Muscle layer of colon (tissue), 2 donors: ENCODE measurements at regions not wholly inside any gene's neighbourhood (a gene's known extent, or its start where the extent isn't known, plus 50 kb on each side); places are given as distances from the start of the nearest gene placed in this dataset.

Experiments used
- H3K27ac ChIP-seq: one replicate; pipeline ENCODE4 v1.7.0; 2013; ENCODE audit warnings: low read depth, mild to moderate bottlenecking, low read length, moderate library complexity
- H3K27me3 ChIP-seq, 2 donors: one replicate each; pipeline ENCODE4 v1.7.0; 2013; ENCODE audit warnings: low read length in 2 of 2, mild to moderate bottlenecking in 2 of 2; ENCODE audit not compliant: insufficient read depth in 2 of 2, control insufficient read depth in 1 of 2
- H3K36me3 ChIP-seq: one replicate; pipeline ENCODE4 v1.7.0; 2013; ENCODE audit warnings: mild to moderate bottlenecking, low read length; ENCODE audit not compliant: insufficient read depth
- H3K4me1 ChIP-seq: one replicate; pipeline ENCODE4 v1.7.0; 2013; ENCODE audit warnings: mild to moderate bottlenecking, low read length; ENCODE audit not compliant: insufficient read depth
- H3K4me3 ChIP-seq, 2 donors: one replicate each; pipeline ENCODE4 v1.7.0; 2013; ENCODE audit warnings: low read length in 2 of 2, low read depth in 1 of 2, mild to moderate bottlenecking in 1 of 2, moderate library complexity in 1 of 2
- H3K9ac ChIP-seq: one replicate; pipeline ENCODE4 v1.7.0; 2013; ENCODE audit warnings: low read length
- H3K9me3 ChIP-seq: one replicate; pipeline ENCODE4 v1.7.0; 2013; ENCODE audit warnings: mild to moderate bottlenecking, low read length
- donor health status: abdominal sarcoma.
- donor health status: Adenocarcinoma of cecum.

DNA sequence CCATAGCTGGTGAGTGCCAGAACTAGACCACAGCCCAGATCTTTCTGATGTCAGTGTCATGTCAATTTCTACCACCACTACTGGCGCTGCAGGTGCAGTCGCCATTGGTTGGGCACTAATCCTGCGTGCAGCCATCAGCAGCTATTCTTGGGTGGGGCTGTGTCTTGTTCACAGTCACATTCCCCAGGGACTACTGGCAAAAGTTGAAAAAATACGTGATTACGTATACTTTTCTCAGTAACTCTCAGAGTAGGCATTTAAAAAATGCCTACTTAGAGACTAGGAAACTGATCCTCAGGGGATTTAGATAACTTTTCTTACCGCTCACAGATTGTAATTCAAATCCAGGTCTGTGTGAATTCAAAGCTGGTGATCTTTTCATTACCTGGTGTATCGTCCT lies 127.7 kb downstream of the ADAMTS15 start:
- H3K4me3 ChIP-seq, result no peak overlapping the region
- H3K27ac ChIP-seq, result no peak overlapping the region
- no peaks in the 10 kb centered on the region for H3K36me3 ChIP-seq
- H3K9ac ChIP-seq, result no peak overlapping the region
- H3K27me3 ChIP-seq, result no peaks in the 10 kb centered on the region
- no peaks in the 10 kb centered on the region for H3K9me3 ChIP-seq
- peaks cover 1% of the 10 kb centered on the region for H3K4me1 ChIP-seq

DNA sequence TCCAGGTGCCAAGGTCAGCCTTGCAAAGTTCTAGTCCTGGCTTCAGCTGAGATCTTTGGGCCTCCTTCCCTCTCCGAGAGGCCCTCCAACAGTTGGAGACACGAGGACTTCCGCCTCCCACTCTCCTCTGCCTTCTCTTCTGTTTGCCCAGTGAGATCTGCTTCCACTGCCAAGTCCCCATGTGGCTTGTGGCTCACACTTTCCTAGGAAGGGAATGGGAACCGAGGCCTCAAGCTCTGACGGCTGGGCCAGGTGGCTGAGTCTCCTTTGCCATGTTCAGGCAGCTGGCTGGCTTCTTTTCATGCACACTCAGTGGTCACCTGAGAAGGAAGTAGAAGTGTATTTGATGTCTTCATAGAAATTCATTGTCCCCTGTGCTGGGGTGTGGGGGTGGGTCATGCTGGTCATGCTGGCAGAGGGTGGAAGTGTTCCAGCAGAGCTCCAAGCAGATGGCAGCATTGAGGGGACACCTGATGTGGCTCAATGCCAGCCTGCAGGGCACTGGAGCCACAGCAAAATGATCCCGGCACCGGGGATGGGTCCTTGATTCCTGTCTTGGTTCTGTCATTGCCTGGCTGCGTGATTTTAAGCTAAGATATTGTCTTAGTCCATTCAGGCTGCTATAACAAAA lies 130.4 kb downstream of the ADAMTS15 start:
- H3K27ac ChIP-seq, result no peak overlapping the region
- H3K4me1 ChIP-seq, result peaks cover 9% of the 10 kb centered on the region
- H3K9ac ChIP-seq, result no peak overlapping the region
- H3K4me3 ChIP-seq, result no peak overlapping the region
- H3K9me3 ChIP-seq, result no peaks in the 10 kb centered on the region
- H3K27me3 ChIP-seq, result no peaks in the 10 kb centered on the region
- H3K36me3 ChIP-seq, result no peaks in the 10 kb centered on the region

DNA sequence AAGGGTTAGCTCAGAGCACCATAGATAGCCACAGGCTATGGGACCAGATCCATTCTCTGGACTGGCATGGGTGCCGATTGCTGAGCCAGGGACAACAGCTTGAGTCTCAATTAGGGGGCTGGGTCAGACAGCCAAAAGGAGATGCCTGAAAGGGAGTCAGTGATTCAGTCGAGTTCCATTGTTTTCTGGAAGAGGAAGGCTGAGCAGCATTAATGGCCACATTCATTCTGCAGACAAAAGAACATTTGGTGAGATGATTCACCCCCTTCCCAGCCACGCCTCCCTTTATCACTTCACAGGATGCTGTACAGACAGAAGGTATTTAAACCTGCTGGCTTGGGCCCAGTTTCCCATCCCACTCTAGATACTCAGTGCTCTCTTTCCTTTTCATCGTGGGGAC lies 131.9 kb downstream of the ADAMTS15 start:
- H3K36me3 ChIP-seq, result no peaks in the 10 kb centered on the region
- peaks cover 9% of the 10 kb centered on the region for H3K4me1 ChIP-seq
- H3K4me3 ChIP-seq, result no peak overlapping the region
- no peak overlapping the region for H3K9ac ChIP-seq
- no peaks in the 10 kb centered on the region for H3K9me3 ChIP-seq
- no peak overlapping the region for H3K27ac ChIP-seq
- H3K27me3 ChIP-seq, result no peaks in the 10 kb centered on the region

- H3K9me3 ChIP-seq, result no peaks in the 10 kb centered on the region
- H3K4me1 ChIP-seq, result peaks cover 9% of the 10 kb centered on the region
- no peak overlapping the region for H3K4me3 ChIP-seq
- H3K9ac ChIP-seq, result no peak overlapping the region
- H3K27me3 ChIP-seq, result no peaks in the 10 kb centered on the region
- H3K27ac ChIP-seq, result no peak overlapping the region
- no peaks in the 10 kb centered on the region for H3K36me3 ChIP-seq
Measured at GRCh38 chr11:130580891-130581492, 132.5 kb downstream of the ADAMTS15 start.

DNA sequence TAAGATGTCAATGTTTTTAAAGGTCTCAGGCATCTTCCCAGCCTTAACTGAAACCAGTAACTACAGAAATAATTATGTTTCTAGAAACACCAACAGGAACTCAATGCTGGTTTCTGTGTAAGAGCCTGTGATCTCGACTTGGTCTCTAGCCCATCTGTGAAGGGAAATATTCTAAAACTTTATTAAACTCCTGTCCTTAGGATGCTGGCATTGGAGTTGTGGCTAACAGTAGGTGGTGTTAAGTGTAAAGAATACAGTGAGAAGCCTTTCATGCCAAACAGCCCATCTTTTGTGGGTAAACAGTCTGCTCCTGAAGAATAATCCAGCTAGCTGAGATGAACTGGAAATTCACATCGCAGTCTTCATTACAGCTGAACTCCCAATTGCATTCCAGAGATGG lies 133.2 kb downstream of the ADAMTS15 start:
- Histone ChIP-seq H3K27me3 (no peaks in the 10 kb centered on the region), H3K4me1 (peaks cover 9% of the 10 kb centered on the region), H3K36me3 (no peaks in the 10 kb centered on the region), H3K27ac (no peak overlapping the region), H3K9me3 (no peaks in the 10 kb centered on the region), H3K9ac (no peak overlapping the region), H3K4me3 (no peak overlapping the region)

DNA sequence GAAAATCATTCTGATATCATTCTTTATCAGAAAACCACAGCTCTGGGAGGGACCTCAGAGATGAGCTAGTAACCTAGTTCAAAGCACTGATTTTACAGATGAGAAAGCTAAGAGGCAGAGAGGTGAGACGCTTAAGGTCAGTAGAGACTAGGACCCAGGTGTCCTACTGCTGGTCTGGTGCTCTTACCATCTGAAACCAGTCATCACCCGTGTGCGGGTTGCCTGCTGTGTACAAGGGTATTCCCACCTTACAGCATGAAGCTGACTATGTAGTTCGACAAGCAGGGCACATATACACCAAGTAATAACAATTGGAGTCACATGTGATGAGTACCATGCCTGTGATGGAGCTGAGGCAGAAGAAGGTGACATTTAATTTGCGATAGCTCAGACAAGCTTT lies 133.7 kb downstream of the ADAMTS15 start:
- H3K4me1 ChIP-seq, result peaks cover 9% of the 10 kb centered on the region

DNA sequence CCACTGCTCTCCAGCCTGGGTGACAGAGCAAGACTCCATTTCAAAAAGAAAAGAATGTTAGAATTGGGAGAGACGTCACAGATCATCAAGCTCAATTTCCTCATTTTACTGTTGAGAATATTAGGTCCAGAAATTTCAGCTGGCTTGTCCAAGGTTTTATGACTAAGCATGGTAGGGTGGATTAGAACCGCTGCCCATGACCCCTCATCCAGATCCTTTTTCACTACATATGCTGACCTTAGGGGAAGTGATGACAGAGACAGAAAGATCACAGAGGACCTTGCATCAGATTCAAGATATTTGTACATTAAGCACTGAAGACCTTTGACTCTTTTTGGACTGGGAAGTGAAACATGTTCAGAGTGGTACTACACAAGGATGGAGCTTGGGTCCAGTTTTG lies 134.5 kb downstream of the ADAMTS15 start:
- H3K4me1 ChIP-seq, result peaks cover 9% of the 10 kb centered on the region

More for the DNA sequence above, 133.7 kb downstream of the ADAMTS15 start:
- Histone ChIP-seq H3K27me3 (no peaks in the 10 kb centered on the region), H3K36me3 (no peaks in the 10 kb centered on the region), H3K9me3 (no peaks in the 10 kb centered on the region), H3K4me3 (no peak overlapping the region), H3K9ac (no peak overlapping the region), H3K27ac (no peak overlapping the region)

DNA sequence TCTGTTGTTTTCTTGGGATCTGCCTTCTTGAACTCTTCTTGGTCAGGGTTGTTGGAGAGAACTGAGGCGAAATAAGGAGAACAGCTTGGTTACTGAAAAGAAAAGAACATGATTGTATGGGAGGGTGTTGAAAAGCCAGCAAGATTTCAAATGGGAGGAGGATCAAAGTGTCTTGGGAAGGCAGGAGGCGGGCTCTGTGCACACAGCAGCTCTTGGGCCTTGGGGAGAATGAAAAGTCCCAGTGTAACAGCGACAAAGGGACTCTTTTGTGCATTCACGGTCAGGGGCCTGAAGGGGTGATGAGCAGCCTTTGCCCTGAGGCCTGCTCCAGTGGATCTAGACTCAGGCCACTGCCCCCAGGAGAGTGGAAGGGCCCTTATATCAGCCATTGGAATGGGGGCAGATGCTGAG lies 135.4 kb downstream of the ADAMTS15 start:
- no peaks in the 10 kb centered on the region for H3K9me3 ChIP-seq
- no peaks in the 10 kb centered on the region for H3K36me3 ChIP-seq
- no peak overlapping the region for H3K9ac ChIP-seq
- H3K4me3 ChIP-seq, result no peak overlapping the region
- no peak overlapping the region for H3K27ac ChIP-seq
- no peaks in the 10 kb centered on the region for H3K27me3 ChIP-seq
- H3K4me1 ChIP-seq, result peaks cover 9% of the 10 kb centered on the region

More for the DNA sequence above, 134.5 kb downstream of the ADAMTS15 start:
- H3K9me3 ChIP-seq, result no peaks in the 10 kb centered on the region
- H3K27me3 ChIP-seq, result no peaks in the 10 kb centered on the region
- no peak overlapping the region for H3K9ac ChIP-seq
- H3K27ac ChIP-seq, result no peak overlapping the region
- H3K4me3 ChIP-seq, result no peak overlapping the region
- H3K36me3 ChIP-seq, result no peaks in the 10 kb centered on the region

- Histone ChIP-seq H3K27ac (no peak overlapping the region), H3K4me3 (no peak overlapping the region), H3K36me3 (no peaks in the 10 kb centered on the region), H3K9ac (no peak overlapping the region), H3K9me3 (no peaks in the 10 kb centered on the region), H3K27me3 (no peaks in the 10 kb centered on the region), H3K4me1 (peaks cover 9% of the 10 kb centered on the region)
Measured at GRCh38 chr11:130585545-130585944, 137.1 kb downstream of the ADAMTS15 start.

DNA sequence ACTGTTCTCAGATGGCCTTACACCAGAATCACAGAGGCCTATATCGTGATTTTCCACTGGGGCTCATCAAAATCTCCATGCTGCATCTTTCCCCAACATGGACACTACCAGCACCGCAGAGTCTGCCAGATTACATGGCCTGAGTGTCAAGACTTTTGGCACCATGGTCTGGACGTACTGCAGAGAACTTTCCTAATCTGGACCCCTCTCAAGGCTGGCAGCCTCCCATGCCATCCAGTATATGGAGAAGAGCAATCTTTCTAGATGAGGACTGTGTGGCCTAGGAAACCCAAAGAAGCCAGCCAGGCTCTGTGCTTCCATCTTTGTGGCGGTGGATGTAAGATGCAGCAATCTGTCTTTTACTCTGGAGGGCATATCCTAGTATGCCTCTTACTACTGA lies 139.2 kb downstream of the ADAMTS15 start:
- Histone ChIP-seq H3K4me3 (no peak overlapping the region), H3K27ac (no peak overlapping the region)

DNA sequence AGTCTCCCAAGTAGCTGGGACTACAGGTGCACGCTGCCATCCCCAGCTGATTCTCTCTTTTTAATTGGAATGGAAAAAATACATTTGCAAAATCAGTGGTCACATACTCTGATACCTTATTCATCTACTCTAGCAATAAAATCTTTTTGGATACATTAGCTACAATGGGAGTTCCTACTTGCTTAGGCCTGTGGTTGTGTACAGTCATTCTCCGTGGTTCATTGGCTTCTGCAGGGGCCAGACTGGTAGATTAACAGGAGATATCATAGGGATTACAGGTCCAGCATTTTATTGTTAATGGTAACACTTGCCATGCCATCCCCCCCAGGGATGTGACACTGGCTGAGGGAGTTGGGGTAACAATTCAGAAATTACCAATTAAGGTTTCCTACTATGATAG lies 140.0 kb downstream of the ADAMTS15 start:
- Histone ChIP-seq H3K9ac (no peak overlapping the region), H3K4me3 (no peak overlapping the region), H3K9me3 (no peaks in the 10 kb centered on the region), H3K4me1 (no peaks in the 10 kb centered on the region), H3K27me3 (no peaks in the 10 kb centered on the region), H3K36me3 (no peaks in the 10 kb centered on the region), H3K27ac (no peak overlapping the region)

More for the DNA sequence above, 139.2 kb downstream of the ADAMTS15 start:
- Histone ChIP-seq H3K4me1 (no peaks in the 10 kb centered on the region), H3K36me3 (no peaks in the 10 kb centered on the region), H3K9ac (no peak overlapping the region), H3K27me3 (no peaks in the 10 kb centered on the region), H3K9me3 (no peaks in the 10 kb centered on the region)

- Histone ChIP-seq H3K27ac (no peak overlapping the region), H3K4me1 (no peaks in the 10 kb centered on the region)
Measured at GRCh38 chr11:130592056-130592455, 143.6 kb downstream of the ADAMTS15 start.

More at GRCh38 chr11:130592056-130592455, 143.6 kb downstream of the ADAMTS15 start:
- Histone ChIP-seq H3K4me3 (no peak overlapping the region), H3K27me3 (no peaks in the 10 kb centered on the region), H3K9me3 (no peaks in the 10 kb centered on the region), H3K36me3 (no peaks in the 10 kb centered on the region), H3K9ac (no peak overlapping the region)
